IMR-90 (cell line): ENCODE measurements at regions not wholly inside any gene's neighbourhood (a gene's known extent, or its start where the extent isn't known, plus 50 kb on each side); places are given as distances from the start of the nearest gene placed in this dataset.
A peak's percentile ranks its signal among the peaks of the same experiment; 100 is the strongest.

ENCODE experiments used
- ATAC-seq: fragments of 200-7000 bp; cut with Tn5 transposase; 2 replicates; pipeline ENCODE4 v1.9.1; 2020; ENCODE audit warnings: low read depth, mild to moderate bottlenecking, moderate library complexity
- BruUV-seq: library from RNA; stranded (reverse); fragments of 400-500 nt; replicated peaks from 2 replicates; lab custom pipeline; 2021; lab: Mats Ljungman, UMichigan
- CTCF ChIA-PET: fragments of 300-600 bp; formaldehyde crosslinking; extraction: SDS; loops from one replicate; lab custom pipeline; 2021; ENCODE audit warnings: antibody characterized with exemption; lab: Yijun Ruan, JAX
- POLR2A ChIA-PET: fragments of 300-600 bp; sonication (Branson Sonifier 250); formaldehyde crosslinking; loops from one replicate; lab custom pipeline; 2022; ENCODE audit warnings: antibody characterized with exemption; ENCODE audit not compliant: unreplicated experiment; lab: Charles Lee
- DNase-seq: peaks from one replicate; pipeline ENCODE4 v3.0.0; 2013
- H2AFZ ChIP-seq: replicated peaks from 2 replicates; pipeline ENCODE3; 2013; ENCODE audit warnings: low read length, mild to moderate bottlenecking; ENCODE audit not compliant: poor library complexity
- H2AK5ac ChIP-seq: 2 replicates; pipeline ENCODE4 v1.6.1; 2013; ENCODE audit warnings: low read depth, low read length, inconsistent platforms
- H2AK9ac ChIP-seq: replicated peaks from 2 replicates; pipeline ENCODE3; 2013; ENCODE audit warnings: mild to moderate bottlenecking, low read depth, low read length, moderate library complexity; ENCODE audit not compliant: poor library complexity
- H2BK120ac ChIP-seq: 2 replicates; pipeline ENCODE4 v1.6.1; 2013; ENCODE audit warnings: low read depth, low read length, inconsistent platforms
- H2BK15ac ChIP-seq: 3 replicates; pipeline ENCODE4 v1.6.1; 2013; ENCODE audit warnings: low read depth, low read length, inconsistent platforms
- H2BK20ac ChIP-seq: 2 replicates; pipeline ENCODE4 v1.6.1; 2013; ENCODE audit warnings: low read depth, mild to moderate bottlenecking, inconsistent platforms, low read length, moderate library complexity
- H2BK5ac ChIP-seq: 2 replicates; pipeline ENCODE4 v1.6.1; 2013; ENCODE audit warnings: mild to moderate bottlenecking, low read depth, low read length, inconsistent platforms; ENCODE audit not compliant: poor library complexity, severe bottlenecking
- H3K14ac ChIP-seq: replicated peaks from 2 replicates; pipeline ENCODE4 v1.6.1; 2013; ENCODE audit warnings: low read depth, low read length, inconsistent platforms
- H3K18ac ChIP-seq: 2 replicates; pipeline ENCODE4 v1.6.1; 2013; ENCODE audit warnings: low read depth, low read length, control low read depth
- H3K23ac ChIP-seq: 2 replicates; pipeline ENCODE4 v1.6.1; 2013; ENCODE audit warnings: low read depth, low read length, inconsistent platforms
- H3K27ac ChIP-seq: 2 replicates; pipeline ENCODE4 v1.5.1; 2013; ENCODE audit warnings: mild to moderate bottlenecking, control low read depth, low read length; ENCODE audit not compliant: insufficient read depth
- H3K27me3 ChIP-seq: 2 replicates; pipeline ENCODE4 v1.6.1; 2013; ENCODE audit warnings: low read length; ENCODE audit not compliant: control insufficient read depth, insufficient read depth
- H3K36me3 ChIP-seq: 2 replicates; pipeline ENCODE4 v1.6.1; 2013; ENCODE audit warnings: low read length, mixed read lengths; ENCODE audit not compliant: control insufficient read depth, insufficient read depth
- H3K4ac ChIP-seq: 2 replicates; pipeline ENCODE4 v1.6.1; 2013; ENCODE audit warnings: low read depth, low read length, inconsistent platforms
- H3K4me1 ChIP-seq: 2 replicates; pipeline ENCODE4 v1.6.1; 2013; ENCODE audit warnings: low read length, mixed read lengths; ENCODE audit not compliant: control insufficient read depth, insufficient read depth
- H3K4me2 ChIP-seq: 2 replicates; pipeline ENCODE4 v1.6.1; 2013; ENCODE audit warnings: low read depth, mild to moderate bottlenecking, control low read depth, low read length, moderate library complexity
- H3K4me3 ChIP-seq: 2 replicates; pipeline ENCODE4 v1.5.1; 2013; ENCODE audit warnings: low read depth, mild to moderate bottlenecking, control low read depth, low read length, moderate library complexity; ENCODE audit not compliant: insufficient read depth
- H3K56ac ChIP-seq: 2 replicates; pipeline ENCODE4 v1.6.1; 2013; ENCODE audit warnings: low read length, inconsistent platforms; ENCODE audit not compliant: insufficient read depth; ENCODE audit errors: extremely low read depth
- H3K79me1 ChIP-seq, 2 experiments: 2 replicates each; pipeline ENCODE4 v1.6.1; 2013; ENCODE audit warnings: low read length in 2 of 2, inconsistent platforms in 1 of 2, low read depth in 1 of 2
- H3K9ac ChIP-seq: 2 replicates; pipeline ENCODE4 v1.6.1; 2013; ENCODE audit warnings: low read depth, low read length, control low read depth
- H3K9me1 ChIP-seq: 2 replicates; pipeline ENCODE4 v1.6.1; 2013; ENCODE audit warnings: low read length, inconsistent platforms; ENCODE audit not compliant: insufficient read depth
- H3K9me3 ChIP-seq: 2 replicates; pipeline ENCODE4 v1.6.1; 2013; ENCODE audit warnings: low read length; ENCODE audit not compliant: control insufficient read depth, insufficient read depth
- H4K20me1 ChIP-seq: 2 replicates; pipeline ENCODE4 v1.6.1; 2013; ENCODE audit warnings: low read length, inconsistent platforms; ENCODE audit not compliant: insufficient read depth
- H4K5ac ChIP-seq: 2 replicates; pipeline ENCODE4 v1.6.1; 2013; ENCODE audit warnings: mild to moderate bottlenecking, low read depth, low read length, control low read depth
- H4K8ac ChIP-seq, 2 experiments: 2 replicates each; pipeline ENCODE4 v1.6.1; 2013; ENCODE audit warnings: low read depth in 2 of 2, low read length in 2 of 2, control low read depth in 1 of 2, inconsistent platforms in 1 of 2
- H4K91ac ChIP-seq: 2 replicates; pipeline ENCODE4 v1.6.1; 2013; ENCODE audit warnings: low read depth, low read length, inconsistent platforms; ENCODE audit not compliant: insufficient read depth
- CHD1 ChIP-seq: IDR thresholded peaks from 2 replicates; pipeline ENCODE4 v1.6.1; 2012; ENCODE audit warnings: low read depth, low read length, improper control_type of control experiment
- MAFK ChIP-seq: IDR thresholded peaks from 2 replicates; pipeline ENCODE4 v1.6.1; 2012; ENCODE audit warnings: low read depth, low read length, improper control_type of control experiment
- NFE2L2 ChIP-seq: fragments of 150-350 bp; IDR thresholded peaks from 2 replicates; pipeline ENCODE4 v1.6.1; 2016; ENCODE audit warnings: low read depth, mild to moderate bottlenecking, low read length
- POLR2A ChIP-seq: IDR thresholded peaks from 2 replicates; pipeline ENCODE4 v1.6.1; 2012; ENCODE audit warnings: mild to moderate bottlenecking, low read depth, low read length
- WGBS, 2 experiments: methylation state at CpG; one replicate each; pipeline versions ENCODE4 v1.1.5 to v1.1.7; 2013; ENCODE audit warnings: missing lambda C conversion rate in 2 of 2; ENCODE audit not compliant: insufficient read length in 1 of 2; ENCODE audit errors: extremely low coverage in 2 of 2; 5-methylcytosine and 5-hydroxymethylcytosine counted together
- dilution Hi-C: fragments of 300-500 bp; cut with HindIII; formaldehyde crosslinking; loops from one replicate; pipeline ENCODE4 v1.14.3; 2018; ENCODE audit warnings: low sequenced_read_pairs; ENCODE audit not compliant: unreplicated experiment
- in situ Hi-C: fragments of 300-500 bp; cut with MboI; formaldehyde crosslinking; loops from 3 replicates; pipeline ENCODE4 v1.14.3; 2019; ENCODE audit warnings: low sequenced_read_pairs, inconsistent platforms, mixed read lengths
- intact Hi-C: fragments of 100-400 bp; cut with micrococcal nuclease; formaldehyde crosslinking; loops from 2 replicates; pipeline ENCODE4 v1.10.0; 2022
- TF ChIP-seq, protein P1 (sequence below): fragments of 150-350 bp; IDR thresholded peaks from 2 replicates; pipeline ENCODE4 v1.6.1; 2017; ENCODE audit warnings: mild to moderate bottlenecking, antibody characterized with exemption, low read length, low read depth
- TF ChIP-seq, protein P2 (sequence below): conservative IDR thresholded peaks from 2 replicates; pipeline ENCODE4 v1.5.1; 2012; ENCODE audit warnings: mild to moderate bottlenecking, low read depth, low read length, improper control_type of control experiment

- Histone ChIP-seq H4K8ac (peak overlapping the region in 1 of 2 experiments; percentile 77; a peak in 2 of 4 replicates), H3K4me3 (no peak overlapping the region), H2BK20ac (peak overlapping the region; percentile 75; the same call in 1 of the 2 replicates), H3K56ac (no peak overlapping the region), H3K36me3 (no peaks in the 10 kb centered on the region), H2AFZ (no peak overlapping the region), H4K5ac (no peak overlapping the region), H3K18ac (peak overlapping the region; percentile 36; the same call in 1 of the 2 replicates), H3K4ac (peak overlapping the region; percentile 75; the same call in 1 of the 2 replicates), H3K4me2 (no peak overlapping the region), H2BK15ac (0 out of 3 replicates have a peak overlapping the region, but pooled peaks have one; percentile 56), H3K23ac (peak overlapping the region; percentile 12; the same call in 1 of the 2 replicates), H2BK5ac (peak overlapping the region; percentile 87), H2BK120ac (peak overlapping the region; percentile 82), H3K9ac (no peak overlapping the region), H3K9me3 (no peaks in the 10 kb centered on the region), H3K27ac (no peak overlapping the region), H2AK5ac (no peak overlapping the region; the same call in 1 of the 2 replicates), H4K20me1 (no peaks in the 10 kb centered on the region), H2AK9ac (no peak overlapping the region), H3K27me3 (no peaks in the 10 kb centered on the region), H3K9me1 (no peaks in the 10 kb centered on the region), H4K91ac (no peak overlapping the region), H3K79me1 (no peaks in the 10 kb centered on the region), H3K4me1 (no peaks in the 10 kb centered on the region; the same call in 1 of the 2 replicates), H3K14ac (peak overlapping the region; percentile 88; the same call in 1 of the 2 replicates)
- WGBS, 2 experiments: no CpG with 5 or more reads among the region's 5 CpGs
- peak; percentile 75; the same call in 1 of the 2 replicates for ATAC-seq
- intact Hi-C loops (no loop called here), dilution Hi-C loops (no loop called here), in situ Hi-C loops (no loop called here)
- no TSS peak for BruUV-seq
- CTCF ChIA-PET: interaction anchor here (0.7 kb wide), 1 partner anchor 396 kb away, joined by 3 read pairs; no protein-coding TSS in a partner anchor
- peak; percentile 64 for DNase-seq
- TF ChIP-seq POLR2A (no peak), MAFK (no peak), NFE2L2 (no peak), CHD1 (no peak)
- TF ChIP-seq, protein P1, sequence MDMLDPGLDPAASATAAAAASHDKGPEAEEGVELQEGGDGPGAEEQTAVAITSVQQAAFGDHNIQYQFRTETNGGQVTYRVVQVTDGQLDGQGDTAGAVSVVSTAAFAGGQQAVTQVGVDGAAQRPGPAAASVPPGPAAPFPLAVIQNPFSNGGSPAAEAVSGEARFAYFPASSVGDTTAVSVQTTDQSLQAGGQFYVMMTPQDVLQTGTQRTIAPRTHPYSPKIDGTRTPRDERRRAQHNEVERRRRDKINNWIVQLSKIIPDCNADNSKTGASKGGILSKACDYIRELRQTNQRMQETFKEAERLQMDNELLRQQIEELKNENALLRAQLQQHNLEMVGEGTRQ: no peak
- TF ChIP-seq, protein P2, sequence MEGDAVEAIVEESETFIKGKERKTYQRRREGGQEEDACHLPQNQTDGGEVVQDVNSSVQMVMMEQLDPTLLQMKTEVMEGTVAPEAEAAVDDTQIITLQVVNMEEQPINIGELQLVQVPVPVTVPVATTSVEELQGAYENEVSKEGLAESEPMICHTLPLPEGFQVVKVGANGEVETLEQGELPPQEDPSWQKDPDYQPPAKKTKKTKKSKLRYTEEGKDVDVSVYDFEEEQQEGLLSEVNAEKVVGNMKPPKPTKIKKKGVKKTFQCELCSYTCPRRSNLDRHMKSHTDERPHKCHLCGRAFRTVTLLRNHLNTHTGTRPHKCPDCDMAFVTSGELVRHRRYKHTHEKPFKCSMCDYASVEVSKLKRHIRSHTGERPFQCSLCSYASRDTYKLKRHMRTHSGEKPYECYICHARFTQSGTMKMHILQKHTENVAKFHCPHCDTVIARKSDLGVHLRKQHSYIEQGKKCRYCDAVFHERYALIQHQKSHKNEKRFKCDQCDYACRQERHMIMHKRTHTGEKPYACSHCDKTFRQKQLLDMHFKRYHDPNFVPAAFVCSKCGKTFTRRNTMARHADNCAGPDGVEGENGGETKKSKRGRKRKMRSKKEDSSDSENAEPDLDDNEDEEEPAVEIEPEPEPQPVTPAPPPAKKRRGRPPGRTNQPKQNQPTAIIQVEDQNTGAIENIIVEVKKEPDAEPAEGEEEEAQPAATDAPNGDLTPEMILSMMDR: no peak
- POLR2A ChIA-PET: no interaction called here
These were observed 391.2 kb upstream of the NECTIN3 start for GRCh38 chr3:110680450-110680849.
